ENCODE measurements at regions not wholly inside any gene's neighbourhood (a gene's known extent, or its start where the extent isn't known, plus 50 kb on each side); places are given as distances from the start of the nearest gene placed in this dataset.

DNA sequence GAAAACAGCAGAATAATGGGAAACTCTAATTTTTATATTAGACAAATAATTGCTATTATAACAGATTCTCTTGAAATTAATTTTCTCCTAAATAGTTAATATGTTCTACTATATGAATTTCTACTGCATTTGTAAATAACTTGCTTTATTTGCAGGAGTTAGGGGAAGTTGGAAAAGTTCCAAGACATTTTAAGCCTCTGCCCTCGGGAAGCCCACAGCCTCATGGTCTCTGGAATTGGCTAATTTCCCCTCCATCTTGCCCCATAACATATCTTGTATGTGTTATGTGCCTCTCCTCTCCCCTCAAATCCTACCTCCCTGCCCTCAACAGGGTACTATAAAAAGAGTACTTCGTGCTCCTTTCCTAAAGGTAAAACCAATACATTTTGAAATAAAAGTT, 271.4 kb upstream of the NR5A2 start:
- Histone ChIP-seq H3K27ac (ENCODE audit: extremely low read length, insufficient read depth, low read length) (no peak overlapping the region), H2AFZ (ENCODE audit: low read length) (no peak overlapping the region), H3K4me2 (ENCODE audit: low read depth, low read length) (no peak overlapping the region), H3K4me3 (replicated peaks in 1 of 3; ENCODE audit: insufficient read depth in 1 of 3, low read depth in 2 of 3, low read length in 3 of 3) (no peak overlapping the region), H3K79me2 (ENCODE audit: insufficient read depth, low read length) (no peaks in the 10 kb centered on the region), H3K9me3 (ENCODE audit: low read length) (no peaks in the 10 kb centered on the region), H3K4me1 (ENCODE audit: insufficient read depth, low read length) (no peaks in the 10 kb centered on the region), H3K9ac (ENCODE audit: insufficient read depth, low read depth, low read length) (no peak overlapping the region), H4K20me1 (ENCODE audit: insufficient read depth, low read length) (no peaks in the 10 kb centered on the region), H3K27me3 (ENCODE audit: control insufficient read depth in 1 of 2, insufficient read depth in 2 of 2, low read length in 2 of 2) (no peaks in the 10 kb centered on the region), H3K36me3 (replicated peaks in 1 of 2; ENCODE audit: control insufficient read depth in 1 of 2, insufficient read depth in 2 of 2, low read length in 2 of 2) (no peaks in the 10 kb centered on the region)
- BruUV-seq (replicated peaks): no TSS peak
- TF ChIP-seq ZNF446 (CRISPR knock-in tag; IDR thresholded peaks at IDR 0.05) (no peak), NPAS2 (CRISPR knock-in tag; IDR thresholded peaks at IDR 0.05; ENCODE audit: borderline replicate concordance) (no peak), BRD4 (CRISPR knock-in tag; IDR thresholded peaks at IDR 0.05) (no peak), ZNF383 (CRISPR knock-in tag; IDR thresholded peaks at IDR 0.05; ENCODE audit: borderline replicate concordance) (no peak), CHCHD3 (CRISPR knock-in tag; IDR thresholded peaks at IDR 0.05) (no peak), U2AF2 (IDR thresholded peaks at IDR 0.05; ENCODE audit: low read depth, low read length) (no peak), ZNF777 (CRISPR knock-in tag; IDR thresholded peaks at IDR 0.05) (no peak)
- TF ChIP-seq, protein P1, sequence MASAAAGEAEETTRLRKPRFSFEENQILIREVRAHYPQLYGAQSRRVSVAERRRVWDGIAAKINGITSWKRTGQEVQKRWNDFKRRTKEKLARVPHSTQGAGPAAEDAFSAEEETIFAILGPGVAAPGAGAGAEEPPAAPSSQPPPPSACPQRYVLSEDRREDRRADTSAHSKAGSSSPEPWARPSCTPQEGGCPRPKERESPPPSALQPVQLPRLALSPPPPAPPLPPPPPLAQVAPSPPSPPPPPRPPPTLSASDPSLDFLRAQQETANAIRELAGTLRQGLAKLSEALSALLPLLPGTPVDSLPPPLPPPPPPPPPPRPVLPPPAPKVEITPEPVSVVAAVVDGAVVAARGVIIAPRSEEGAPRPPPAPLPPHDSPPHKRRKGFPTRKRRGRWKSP (CRISPR knock-in tag; IDR thresholded peaks at IDR 0.05): no peak
- TF ChIP-seq, protein P2, sequence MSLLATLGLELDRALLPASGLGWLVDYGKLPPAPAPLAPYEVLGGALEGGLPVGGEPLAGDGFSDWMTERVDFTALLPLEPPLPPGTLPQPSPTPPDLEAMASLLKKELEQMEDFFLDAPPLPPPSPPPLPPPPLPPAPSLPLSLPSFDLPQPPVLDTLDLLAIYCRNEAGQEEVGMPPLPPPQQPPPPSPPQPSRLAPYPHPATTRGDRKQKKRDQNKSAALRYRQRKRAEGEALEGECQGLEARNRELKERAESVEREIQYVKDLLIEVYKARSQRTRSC (CRISPR knock-in tag; IDR thresholded peaks at IDR 0.05; ENCODE audit: low read depth): no peak
- TF ChIP-seq, protein P3, sequence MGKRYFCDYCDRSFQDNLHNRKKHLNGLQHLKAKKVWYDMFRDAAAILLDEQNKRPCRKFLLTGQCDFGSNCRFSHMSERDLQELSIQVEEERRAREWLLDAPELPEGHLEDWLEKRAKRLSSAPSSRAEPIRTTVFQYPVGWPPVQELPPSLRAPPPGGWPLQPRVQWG (CRISPR knock-in tag; IDR thresholded peaks at IDR 0.05; ENCODE audit: borderline replicate concordance, low read depth): no peak
- ChIA-PET POLR2A (no interaction called here), CTCF (ENCODE audit: low intra/inter-chr PET ratio, low total read pairs) (no interaction called here)
- in situ Hi-C loops (cut with HindIII; ENCODE audit: extremely low pct_ligation_motif_present, low pct_unique_long_range_greater_than_20kb) (no loop called here), intact Hi-C loops (cut with micrococcal nuclease; ENCODE audit: unreplicated experiment) (no loop called here)
- FAIRE-seq: no peak
- WGBS (ENCODE audit: low lambda C conversion rate): 3% methylated on average over 2 of the region's 2 CpGs
- no peak for DNase-seq (ENCODE audit: low spot score)
- ATAC-seq: no peak
